ENCODE measurements at regions not wholly inside any gene's neighbourhood (a gene's known extent, or its start where the extent isn't known, plus 50 kb on each side); places are given as distances from the start of the nearest gene placed in this dataset.
"Not testable (repeated sequence)": the region's sequence is repeated elsewhere in the genome, so short reads cannot be mapped to it uniquely, and the experiment has no call there.

DNA sequence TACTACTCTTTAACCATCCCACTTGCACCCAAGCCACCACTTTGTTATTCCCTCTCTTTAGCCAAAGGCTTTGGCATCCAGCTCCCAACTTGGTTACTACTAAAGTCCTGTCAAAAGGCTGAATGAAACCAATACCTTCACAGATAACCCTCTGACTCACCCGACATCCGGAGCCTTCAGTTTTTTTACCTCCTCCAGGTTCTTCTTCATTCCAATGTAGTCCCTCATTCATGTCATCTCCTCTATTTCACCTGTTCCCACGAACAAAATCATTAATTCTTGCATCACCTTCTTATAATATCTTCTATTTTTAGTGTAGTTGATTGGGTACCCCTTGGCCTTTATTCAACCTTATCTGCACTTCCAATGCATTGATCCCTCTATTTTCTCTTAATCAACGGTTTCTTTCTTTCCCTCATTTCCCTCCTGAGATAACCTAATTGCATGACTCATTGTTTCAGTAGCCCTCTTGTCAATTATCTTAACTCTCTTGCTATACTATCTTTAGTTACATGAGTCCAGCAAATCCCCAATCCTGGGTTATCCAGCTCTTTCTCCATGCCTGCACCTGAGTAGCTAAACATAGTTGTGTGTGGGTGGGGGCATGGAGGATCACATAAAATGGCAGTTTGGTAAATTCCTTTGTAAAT, 87.2 kb upstream of the COL1A2 start:
- H3K4me3 ChIP-seq (ENCODE audit: low read depth, low read length), result no peak overlapping the region
- no peak for DNase-seq (ENCODE audit: low read depth)
- TF ChIP-seq, protein P1, sequence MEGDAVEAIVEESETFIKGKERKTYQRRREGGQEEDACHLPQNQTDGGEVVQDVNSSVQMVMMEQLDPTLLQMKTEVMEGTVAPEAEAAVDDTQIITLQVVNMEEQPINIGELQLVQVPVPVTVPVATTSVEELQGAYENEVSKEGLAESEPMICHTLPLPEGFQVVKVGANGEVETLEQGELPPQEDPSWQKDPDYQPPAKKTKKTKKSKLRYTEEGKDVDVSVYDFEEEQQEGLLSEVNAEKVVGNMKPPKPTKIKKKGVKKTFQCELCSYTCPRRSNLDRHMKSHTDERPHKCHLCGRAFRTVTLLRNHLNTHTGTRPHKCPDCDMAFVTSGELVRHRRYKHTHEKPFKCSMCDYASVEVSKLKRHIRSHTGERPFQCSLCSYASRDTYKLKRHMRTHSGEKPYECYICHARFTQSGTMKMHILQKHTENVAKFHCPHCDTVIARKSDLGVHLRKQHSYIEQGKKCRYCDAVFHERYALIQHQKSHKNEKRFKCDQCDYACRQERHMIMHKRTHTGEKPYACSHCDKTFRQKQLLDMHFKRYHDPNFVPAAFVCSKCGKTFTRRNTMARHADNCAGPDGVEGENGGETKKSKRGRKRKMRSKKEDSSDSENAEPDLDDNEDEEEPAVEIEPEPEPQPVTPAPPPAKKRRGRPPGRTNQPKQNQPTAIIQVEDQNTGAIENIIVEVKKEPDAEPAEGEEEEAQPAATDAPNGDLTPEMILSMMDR (conservative IDR thresholded peaks at IDR 0.05; ENCODE audit: low read depth, low read length), result no peak

GRCh38 chr7:94311515-94311914, 83.2 kb upstream of the COL1A2 start:
- DNase-seq (ENCODE audit: low read depth), result peak; percentile 50
- TF ChIP-seq, protein P1 (conservative IDR thresholded peaks at IDR 0.05; ENCODE audit: low read depth, low read length), result no peak
- H3K4me3 ChIP-seq (ENCODE audit: low read depth, low read length), result no peak overlapping the region

DNA sequence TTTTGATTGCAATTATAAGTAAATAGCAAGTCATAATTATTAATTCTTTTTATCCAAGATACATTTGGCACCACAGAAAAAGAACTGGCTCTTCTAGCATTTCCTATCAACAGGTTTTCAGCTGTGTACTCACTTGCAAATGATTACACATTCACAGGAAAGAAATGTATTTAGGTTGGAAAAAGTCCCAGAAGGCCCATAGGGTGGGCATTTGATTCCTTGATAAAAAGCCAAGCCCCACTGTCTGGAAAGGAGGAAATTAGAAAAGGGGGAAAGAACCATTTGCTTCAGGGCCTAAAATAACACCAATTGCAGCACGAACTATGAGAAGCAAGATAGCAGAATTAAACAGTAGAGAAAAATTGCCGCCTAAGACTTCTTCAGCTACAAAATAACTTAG, 80.8 kb upstream of the COL1A2 start:
- no peak overlapping the region for H3K4me3 ChIP-seq (ENCODE audit: low read depth, low read length)
- TF ChIP-seq, protein P1 (conservative IDR thresholded peaks at IDR 0.05; ENCODE audit: low read depth, low read length), result no peak
- DNase-seq (ENCODE audit: low read depth), result peak; percentile 78

DNA sequence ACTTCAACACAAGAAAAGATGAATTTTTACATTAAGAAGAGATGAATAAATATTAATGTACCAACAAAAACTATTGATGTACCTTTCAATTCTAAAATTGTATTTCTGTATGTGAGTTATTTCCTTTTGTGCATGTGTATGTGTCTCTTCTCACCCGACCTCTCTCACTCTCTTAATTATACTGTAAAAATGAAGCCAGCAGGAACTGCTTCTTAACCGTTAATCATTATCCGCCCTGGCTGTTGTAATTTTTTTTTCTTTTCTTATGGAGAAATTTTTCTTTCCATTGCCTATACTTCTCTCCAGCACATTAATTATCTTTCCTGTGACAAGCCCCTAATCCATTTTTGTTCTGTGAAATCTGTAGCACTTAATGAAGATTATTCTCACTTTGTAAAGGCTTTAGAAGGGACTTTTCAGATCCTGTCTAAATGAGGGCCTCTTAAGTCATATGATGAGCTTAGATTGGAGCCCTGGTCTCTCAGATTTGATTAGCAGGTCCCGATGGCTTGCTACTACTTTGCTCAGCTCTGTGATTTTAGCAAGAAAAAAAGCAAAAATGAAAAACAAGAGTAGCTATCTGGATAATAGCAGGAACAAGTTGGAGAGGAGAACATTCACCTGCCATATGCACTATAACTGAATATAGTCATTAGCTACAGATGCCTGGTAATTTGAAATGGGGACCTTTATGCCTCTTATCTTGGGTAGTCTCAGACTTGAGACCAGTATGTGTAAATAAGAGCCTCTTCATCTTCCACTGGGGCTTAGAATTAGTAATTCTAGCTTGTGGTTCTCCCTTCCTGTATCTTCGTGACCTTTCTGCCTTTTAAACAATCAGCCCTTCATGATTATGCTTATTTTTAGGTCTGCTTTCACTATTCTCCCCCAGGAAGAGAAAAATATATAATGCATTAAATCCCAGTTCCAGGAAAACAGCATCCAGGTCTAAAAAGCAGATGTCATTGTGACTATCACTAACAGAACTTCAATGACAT, 80.0 kb upstream of the COL1A2 start:
- H3K4me3 ChIP-seq (ENCODE audit: low read depth, low read length), result no peak overlapping the region
- no peak for DNase-seq (ENCODE audit: low read depth)
- TF ChIP-seq, protein P1 (conservative IDR thresholded peaks at IDR 0.05; ENCODE audit: low read depth, low read length), result no peak

DNA sequence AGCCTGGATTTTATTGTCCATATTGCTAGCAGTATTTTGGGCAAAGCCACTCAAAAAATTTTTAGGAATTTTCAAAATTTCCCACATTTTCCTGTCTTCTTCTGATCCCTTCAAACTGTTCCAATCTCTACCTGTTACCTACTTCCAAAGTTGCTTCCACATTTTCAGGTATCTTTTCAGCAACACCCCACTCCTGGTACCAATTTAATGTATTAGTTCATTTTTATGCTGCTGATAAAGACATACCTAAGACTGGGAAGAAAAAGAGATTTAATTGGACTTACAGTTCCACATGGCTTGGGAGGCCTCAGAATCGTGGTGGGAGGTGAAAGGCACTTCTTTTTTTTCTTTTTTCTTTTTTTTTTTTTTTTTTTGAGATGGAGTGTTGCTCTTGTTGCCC, 73.6 kb upstream of the COL1A2 start:
- not testable (repeated sequence) for DNase-seq (ENCODE audit: low read depth); H3K4me3 ChIP-seq (ENCODE audit: low read depth, low read length)

- no peak for DNase-seq (ENCODE audit: low read depth)
- TF ChIP-seq, protein P1 (conservative IDR thresholded peaks at IDR 0.05; ENCODE audit: low read depth, low read length), result no peak
- H3K4me3 ChIP-seq (ENCODE audit: low read depth, low read length), result no peak overlapping the region
Observed at GRCh38 chr7:94323844-94324243, 70.9 kb upstream of the COL1A2 start.

DNA sequence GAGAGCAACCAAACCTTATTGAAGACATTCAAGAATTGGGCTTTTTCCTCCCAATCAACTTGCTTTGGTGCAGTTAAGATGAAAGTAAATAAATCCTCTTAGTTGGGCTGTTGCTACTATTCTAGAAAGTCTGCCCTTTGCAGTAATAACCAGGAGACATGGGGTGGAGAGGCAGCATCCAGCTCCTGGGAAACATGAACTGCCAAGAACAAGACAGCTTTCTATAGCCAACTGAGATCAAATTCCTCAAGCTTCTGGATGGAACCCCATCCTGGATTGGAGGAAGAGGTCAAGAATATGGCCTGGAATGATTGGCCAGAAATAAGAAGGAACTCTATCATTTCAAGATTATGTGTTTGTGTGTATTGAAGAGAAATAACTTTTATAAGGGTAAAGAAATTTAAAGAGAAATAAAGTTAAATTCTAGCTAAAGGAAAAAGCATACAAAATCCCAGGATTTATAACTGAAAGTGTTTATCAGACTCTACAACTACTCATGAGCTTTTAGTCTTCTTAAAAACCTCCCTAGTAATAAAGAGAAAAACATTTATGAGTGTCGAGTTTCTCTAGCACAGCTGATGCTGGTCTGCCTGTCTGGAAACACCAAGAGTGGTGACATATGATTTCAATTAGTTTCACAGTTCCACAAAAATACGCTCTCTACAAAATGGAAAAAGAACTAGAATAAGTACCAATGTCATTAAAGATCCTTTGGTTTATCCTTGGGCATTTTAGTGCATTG, 70.1 kb upstream of the COL1A2 start:
- H3K4me3 ChIP-seq (ENCODE audit: low read depth, low read length), result no peak overlapping the region
- DNase-seq (ENCODE audit: low read depth), result no peak
- TF ChIP-seq, protein P1 (conservative IDR thresholded peaks at IDR 0.05; ENCODE audit: low read depth, low read length), result no peak
